ENCODE measurements at regions not wholly inside any gene's neighbourhood (a gene's known extent, or its start where the extent isn't known, plus 50 kb on each side); places are given as distances from the start of the nearest gene placed in this dataset.

DNA sequence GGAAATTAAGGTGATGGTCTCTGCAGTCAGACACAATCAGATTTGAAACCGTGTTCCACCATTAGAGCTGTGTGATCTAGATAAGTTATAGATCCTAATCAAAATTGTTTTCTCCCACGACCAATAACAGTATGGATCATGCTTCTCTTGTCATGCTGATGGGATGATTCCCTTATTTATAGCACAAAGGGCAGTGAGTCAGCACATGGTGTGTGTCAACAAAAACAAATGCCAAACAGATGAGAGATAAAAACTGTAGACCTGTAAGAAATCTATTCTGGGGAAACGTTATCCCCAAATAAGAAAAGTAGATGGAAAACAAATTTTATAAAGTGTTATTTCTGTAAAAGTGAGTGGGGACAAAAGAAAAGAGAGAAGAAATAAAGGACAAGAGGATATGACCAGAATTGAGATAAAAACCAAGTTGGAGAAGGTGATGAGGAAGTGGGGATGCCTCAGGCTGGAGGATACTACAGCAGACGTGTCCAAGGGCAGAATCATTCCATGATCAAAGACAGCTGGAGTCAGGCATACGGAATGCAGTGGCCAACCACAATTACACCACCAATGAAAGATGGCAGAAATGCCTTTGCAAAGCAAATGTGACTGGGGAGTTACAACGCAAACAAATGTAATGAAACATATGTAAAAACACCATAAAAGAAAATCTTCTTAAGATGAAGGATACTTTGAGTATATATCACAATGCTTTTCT is 377.8 kb upstream of the PRKX start:
- TF ChIP-seq, protein P1, sequence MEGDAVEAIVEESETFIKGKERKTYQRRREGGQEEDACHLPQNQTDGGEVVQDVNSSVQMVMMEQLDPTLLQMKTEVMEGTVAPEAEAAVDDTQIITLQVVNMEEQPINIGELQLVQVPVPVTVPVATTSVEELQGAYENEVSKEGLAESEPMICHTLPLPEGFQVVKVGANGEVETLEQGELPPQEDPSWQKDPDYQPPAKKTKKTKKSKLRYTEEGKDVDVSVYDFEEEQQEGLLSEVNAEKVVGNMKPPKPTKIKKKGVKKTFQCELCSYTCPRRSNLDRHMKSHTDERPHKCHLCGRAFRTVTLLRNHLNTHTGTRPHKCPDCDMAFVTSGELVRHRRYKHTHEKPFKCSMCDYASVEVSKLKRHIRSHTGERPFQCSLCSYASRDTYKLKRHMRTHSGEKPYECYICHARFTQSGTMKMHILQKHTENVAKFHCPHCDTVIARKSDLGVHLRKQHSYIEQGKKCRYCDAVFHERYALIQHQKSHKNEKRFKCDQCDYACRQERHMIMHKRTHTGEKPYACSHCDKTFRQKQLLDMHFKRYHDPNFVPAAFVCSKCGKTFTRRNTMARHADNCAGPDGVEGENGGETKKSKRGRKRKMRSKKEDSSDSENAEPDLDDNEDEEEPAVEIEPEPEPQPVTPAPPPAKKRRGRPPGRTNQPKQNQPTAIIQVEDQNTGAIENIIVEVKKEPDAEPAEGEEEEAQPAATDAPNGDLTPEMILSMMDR (IDR thresholded peaks at IDR 0.05; ENCODE audit: insufficient read depth, low read length, poor library complexity, severe bottlenecking), result no peak
- Histone ChIP-seq H3K36me3 (ENCODE audit: control insufficient read depth, insufficient read depth, low read length) (no peaks in the 10 kb centered on the region), H3K27me3 (ENCODE audit: control insufficient read depth, insufficient read depth, low read length) (no peaks in the 10 kb centered on the region), H3K4me3 (ENCODE audit: low read depth, low read length) (no peak overlapping the region)
- no peak for DNase-seq (ENCODE audit: low read depth)

DNA sequence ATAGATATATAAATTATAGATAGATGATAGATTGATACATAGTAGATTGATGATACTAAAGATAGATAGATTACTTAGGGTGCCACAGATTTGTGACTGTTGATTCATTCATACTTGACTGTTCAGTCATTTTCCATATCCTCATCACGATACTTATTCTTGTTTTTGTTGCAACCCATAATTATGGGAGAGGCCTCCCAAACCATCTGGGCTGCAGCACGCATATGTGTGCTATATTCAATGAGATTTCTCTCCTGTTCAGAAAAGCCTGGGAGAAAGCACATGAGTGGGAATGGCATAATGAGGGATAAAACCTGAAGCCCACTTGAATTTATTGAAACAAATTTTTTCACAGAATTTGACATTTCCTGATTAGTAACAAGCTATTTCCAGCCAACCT is 346.4 kb upstream of the PRKX start:
- Histone ChIP-seq H3K4me3 (ENCODE audit: low read depth, low read length) (no peak overlapping the region), H3K36me3 (ENCODE audit: control insufficient read depth, insufficient read depth, low read length) (no peaks in the 10 kb centered on the region), H3K27me3 (ENCODE audit: control insufficient read depth, insufficient read depth, low read length) (no peaks in the 10 kb centered on the region)
- TF ChIP-seq, protein P1 (IDR thresholded peaks at IDR 0.05; ENCODE audit: insufficient read depth, low read length, poor library complexity, severe bottlenecking), result no peak
- no peak for DNase-seq (ENCODE audit: low read depth)

DNA sequence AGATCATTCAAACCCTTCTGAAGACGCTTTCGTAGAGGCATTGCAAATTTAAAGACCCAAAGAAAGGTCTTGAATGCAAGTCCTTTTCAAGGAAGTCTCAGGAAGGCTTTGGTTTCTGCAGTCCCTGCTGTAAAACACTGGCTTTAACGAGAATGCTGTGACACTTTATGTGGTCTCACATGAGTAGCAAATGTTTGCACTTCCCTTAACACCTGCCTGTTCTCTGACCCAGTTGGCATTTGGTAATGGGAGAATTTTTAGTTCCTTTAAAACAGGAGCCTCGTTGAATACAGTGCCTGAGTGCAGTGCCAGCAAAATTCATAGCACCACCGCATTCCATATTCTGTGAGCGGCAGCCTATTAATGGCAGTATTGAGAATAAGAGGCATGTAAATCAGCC is 330.5 kb upstream of the PRKX start:
- no peaks in the 10 kb centered on the region for H3K27me3 ChIP-seq (ENCODE audit: control insufficient read depth, insufficient read depth, low read length)
- no peak for DNase-seq (ENCODE audit: low read depth)
- H3K36me3 ChIP-seq (ENCODE audit: control insufficient read depth, insufficient read depth, low read length), result no peaks in the 10 kb centered on the region
- no peak overlapping the region for H3K4me3 ChIP-seq (ENCODE audit: low read depth, low read length)
- TF ChIP-seq, protein P1 (IDR thresholded peaks at IDR 0.05; ENCODE audit: insufficient read depth, low read length, poor library complexity, severe bottlenecking), result no peak

DNA sequence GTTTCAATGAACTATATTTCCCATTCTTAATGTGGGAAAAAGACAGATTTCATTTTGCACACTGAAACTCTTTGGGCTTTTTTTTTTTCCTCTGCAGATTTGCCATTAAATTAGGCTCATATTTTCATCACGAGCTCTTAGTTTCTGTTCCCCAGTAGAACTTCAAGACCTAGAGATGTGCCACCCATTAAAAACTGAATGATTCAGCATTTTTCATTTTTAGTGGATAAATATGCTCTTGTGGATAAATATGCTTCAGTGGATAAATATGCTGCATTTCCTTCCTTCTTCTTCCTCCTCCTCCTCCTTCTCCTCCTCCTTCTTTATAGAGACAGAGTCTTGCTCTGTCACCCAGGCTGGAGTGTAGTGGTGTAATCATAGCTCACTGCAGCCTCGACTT is 322.4 kb upstream of the PRKX start:
- Histone ChIP-seq H3K36me3 (ENCODE audit: control insufficient read depth, insufficient read depth, low read length) (no peaks in the 10 kb centered on the region), H3K27me3 (ENCODE audit: control insufficient read depth, insufficient read depth, low read length) (no peaks in the 10 kb centered on the region), H3K4me3 (ENCODE audit: low read depth, low read length) (no peak overlapping the region)
- DNase-seq (ENCODE audit: low read depth), result no peak
- TF ChIP-seq, protein P1 (IDR thresholded peaks at IDR 0.05; ENCODE audit: insufficient read depth, low read length, poor library complexity, severe bottlenecking), result no peak

DNA sequence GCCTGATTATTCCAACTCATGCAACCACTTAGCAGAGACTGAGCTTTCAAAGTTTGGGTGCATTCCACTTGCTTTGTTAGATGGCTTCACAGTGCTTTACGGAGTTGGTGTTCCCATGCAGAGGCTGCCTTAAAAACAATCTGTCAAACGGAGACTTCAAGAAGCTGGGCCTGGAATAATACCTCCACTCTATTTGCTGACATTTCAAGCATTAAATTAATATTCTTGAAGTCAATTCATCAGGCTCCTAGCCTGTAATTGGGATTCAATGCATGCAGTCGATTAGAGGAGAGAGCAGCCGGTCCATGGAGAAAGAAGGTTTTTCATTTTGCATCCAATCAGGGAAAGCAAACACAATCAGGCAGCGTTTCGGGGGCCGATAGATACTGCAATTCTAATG is 314.7 kb upstream of the PRKX start:
- H3K4me3 ChIP-seq (ENCODE audit: low read depth, low read length), result no peak overlapping the region
- TF ChIP-seq, protein P1 (IDR thresholded peaks at IDR 0.05; ENCODE audit: insufficient read depth, low read length, poor library complexity, severe bottlenecking), result no peak
- H3K36me3 ChIP-seq (ENCODE audit: control insufficient read depth, insufficient read depth, low read length), result no peaks in the 10 kb centered on the region
- no peaks in the 10 kb centered on the region for H3K27me3 ChIP-seq (ENCODE audit: control insufficient read depth, insufficient read depth, low read length)
- DNase-seq (ENCODE audit: low read depth), result no peak

DNA sequence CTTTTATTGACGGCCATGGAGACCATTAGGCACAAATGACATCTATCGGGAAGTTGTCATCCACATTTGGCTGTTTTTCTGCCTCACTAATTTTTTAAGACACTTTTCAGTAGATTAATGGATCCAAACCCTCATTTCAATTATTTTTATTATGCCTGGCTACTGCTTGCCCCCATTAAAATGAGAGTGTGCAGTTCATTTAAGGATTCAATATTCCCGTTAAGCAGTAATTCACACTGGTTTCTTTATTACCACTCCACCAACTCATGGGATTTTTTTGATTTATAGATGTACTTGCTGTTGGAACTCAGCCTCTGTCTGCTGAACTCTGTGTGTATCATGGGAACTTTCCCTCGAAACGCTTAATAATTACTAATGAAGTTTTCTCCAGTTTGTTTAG is 291.8 kb upstream of the PRKX start:
- TF ChIP-seq, protein P1 (IDR thresholded peaks at IDR 0.05; ENCODE audit: insufficient read depth, low read length, poor library complexity, severe bottlenecking), result no peak
- H3K4me3 ChIP-seq (ENCODE audit: low read depth, low read length), result no peak overlapping the region
- no peak for DNase-seq (ENCODE audit: low read depth)
- H3K36me3 ChIP-seq (ENCODE audit: control insufficient read depth, insufficient read depth, low read length), result no peaks in the 10 kb centered on the region
- H3K27me3 ChIP-seq (ENCODE audit: control insufficient read depth, insufficient read depth, low read length), result no peaks in the 10 kb centered on the region

Data from kidney epithelial cell (primary cell).